NT2/D1 (cell line): ENCODE measurements at regions not wholly inside any gene's neighbourhood (a gene's known extent, or its start where the extent isn't known, plus 50 kb on each side); places are given as distances from the start of the nearest gene placed in this dataset.

Experiments used
- YY1 ChIP-seq: IDR thresholded peaks from 2 replicates; pipeline ENCODE4 v1.6.1; 2011; ENCODE audit not compliant: insufficient read length, insufficient read depth
- ZNF274 ChIP-seq: IDR thresholded peaks from 2 replicates; pipeline ENCODE4 v1.6.1; 2011; ENCODE audit warnings: mild to moderate bottlenecking, low read depth, low read length

- TF ChIP-seq ZNF274: no peak
- no peak for TF ChIP-seq YY1
Observed at GRCh38 chr7:46244757-46245156, 323.7 kb upstream of the IGFBP3 start.
